ENCODE measurements at regions not wholly inside any gene's neighbourhood (a gene's known extent, or its start where the extent isn't known, plus 50 kb on each side); places are given as distances from the start of the nearest gene placed in this dataset.
"Not testable (repeated sequence)": the region's sequence is repeated elsewhere in the genome, so short reads cannot be mapped to it uniquely, and the experiment has no call there.

- no peaks in the 10 kb centered on the region for H3K9me3 ChIP-seq
- no peak for TF ChIP-seq CTCF (IDR thresholded peaks at IDR 0.05)
- TF ChIP-seq EP300 (IDR thresholded peaks at IDR 0.05) = no peak
- TF ChIP-seq POLR2AphosphoS5 (IDR thresholded peaks at IDR 0.05) = no peak
- TF ChIP-seq POLR2A (IDR thresholded peaks at IDR 0.05) = no peak
- ATAC-seq = no peak
- no peaks in the 10 kb centered on the region for H3K27me3 ChIP-seq
- H3K27ac ChIP-seq = no peak overlapping the region
- H3K4me1 ChIP-seq = peaks cover 0 to 5% (median 0%) of the 10 kb centered on the region in 3 donors
- H3K36me3 ChIP-seq = no peaks in the 10 kb centered on the region
- 100% methylated on average over 1 of the region's 7 CpGs; no CpG with 5 or more reads in 1 of the 2 donors for WGBS, 2 donors (ENCODE audit: low coverage in 1 of 2)
- H3K4me3 ChIP-seq = no peak overlapping the region
Measured at GRCh38 chr3:145904138-145904537, 256.8 kb downstream of the PLOD2 start.

GRCh38 chr3:145906301-145906700 is 254.7 kb downstream of the PLOD2 start:
- Histone ChIP-seq H3K36me3 (no peaks in the 10 kb centered on the region), H3K4me3 (no peak overlapping the region), H3K27ac (no peak overlapping the region), H3K9me3 (no peaks in the 10 kb centered on the region), H3K27me3 (no peaks in the 10 kb centered on the region), H3K4me1 (no peaks in the 10 kb centered on the region)
- ATAC-seq = no peak
- TF ChIP-seq POLR2AphosphoS5 (IDR thresholded peaks at IDR 0.05) (no peak), EP300 (IDR thresholded peaks at IDR 0.05) (no peak)

GRCh38 chr3:145906755-145907154 is 254.2 kb downstream of the PLOD2 start:
- Histone ChIP-seq H3K27me3 (no peaks in the 10 kb centered on the region), H3K36me3 (no peaks in the 10 kb centered on the region), H3K4me3 (no peak overlapping the region), H3K4me1 (no peaks in the 10 kb centered on the region), H3K27ac (no peak overlapping the region), H3K9me3 (no peaks in the 10 kb centered on the region)
- ATAC-seq = no peak
- TF ChIP-seq CTCF (IDR thresholded peaks at IDR 0.05) = no peak
- no peak for TF ChIP-seq EP300 (IDR thresholded peaks at IDR 0.05)
- no peak for TF ChIP-seq POLR2A (IDR thresholded peaks at IDR 0.05)
- TF ChIP-seq POLR2AphosphoS5 (IDR thresholded peaks at IDR 0.05) = no peak
- 72 to 77% methylated on average over 1 to 2 of the region's 2 CpGs for WGBS, 2 donors (ENCODE audit: low coverage in 1 of 2)

GRCh38 chr3:145911016-145911415 is 250.0 kb downstream of the PLOD2 start:
- Histone ChIP-seq H3K4me3 (no peak overlapping the region), H3K36me3 (no peaks in the 10 kb centered on the region), H3K27me3 (no peaks in the 10 kb centered on the region), H3K4me1 (no peaks in the 10 kb centered on the region), H3K9me3 (no peaks in the 10 kb centered on the region), H3K27ac (no peak overlapping the region)
- ATAC-seq = no peak
- TF ChIP-seq POLR2AphosphoS5 (IDR thresholded peaks at IDR 0.05) (no peak), EP300 (IDR thresholded peaks at IDR 0.05) (no peak), CTCF (IDR thresholded peaks at IDR 0.05) (no peak), POLR2A (IDR thresholded peaks at IDR 0.05) (no peak)
- WGBS, 2 donors (ENCODE audit: low coverage in 1 of 2) = 25 to 74% methylated on average over 2 of the region's 2 CpGs

GRCh38 chr3:145915787-145916186 is 245.2 kb downstream of the PLOD2 start:
- Histone ChIP-seq H3K4me3 (no peak overlapping the region), H3K36me3 (no peaks in the 10 kb centered on the region), H3K4me1 (no peaks in the 10 kb centered on the region), H3K9me3 (no peaks in the 10 kb centered on the region), H3K27ac (no peak overlapping the region), H3K27me3 (no peaks in the 10 kb centered on the region)
- WGBS, 2 donors (ENCODE audit: low coverage in 1 of 2) = 65 to 74% methylated on average over 3 of the region's 3 CpGs
- no peak for TF ChIP-seq POLR2A (IDR thresholded peaks at IDR 0.05)
- no peak for TF ChIP-seq EP300 (IDR thresholded peaks at IDR 0.05)
- no peak for TF ChIP-seq POLR2AphosphoS5 (IDR thresholded peaks at IDR 0.05)
- no peak for TF ChIP-seq CTCF (IDR thresholded peaks at IDR 0.05)
- no peak for ATAC-seq

GRCh38 chr3:145927736-145928135 is 233.2 kb downstream of the PLOD2 start:
- H3K27ac ChIP-seq, H3K9me3 ChIP-seq, H3K36me3 ChIP-seq, H3K4me1 ChIP-seq, H3K4me3 ChIP-seq, H3K27me3 ChIP-seq, ATAC-seq: not testable (repeated sequence)
- 81 to 100% methylated on average over 1 to 4 of the region's 21 CpGs for WGBS, 2 donors (ENCODE audit: low coverage in 1 of 2)
